Astrocyte of the hippocampus (primary cell): ENCODE measurements at regions not wholly inside any gene's neighbourhood (a gene's known extent, or its start where the extent isn't known, plus 50 kb on each side); places are given as distances from the start of the nearest gene placed in this dataset.

ENCODE experiments used
- DNase-seq: peaks from one replicate; pipeline ENCODE4 v3.0.0; 2011; ENCODE audit warnings: low read depth, low spot score

- DNase-seq: no peak
Observed at GRCh38 chrX:10047133-10047532, 80.0 kb downstream of the CLDN34 start.

- DNase-seq: peak; percentile 26
Observed at GRCh38 chrX:10047631-10048030, 80.5 kb downstream of the CLDN34 start.

- peak; percentile 53 for DNase-seq
Observed at GRCh38 chrX:10048076-10048475, 80.9 kb downstream of the CLDN34 start.

GRCh38 chrX:10048707-10049106, 81.5 kb downstream of the CLDN34 start:
- DNase-seq: no peak

GRCh38 chrX:10049236-10049635, 82.1 kb downstream of the CLDN34 start:
- no peak for DNase-seq

GRCh38 chrX:10050481-10050880, 83.3 kb downstream of the CLDN34 start:
- peak; percentile 83 for DNase-seq

- no peak for DNase-seq
Observed at GRCh38 chrX:10051866-10052480, 84.8 kb downstream of the CLDN34 start.

- no peak for DNase-seq
Observed at GRCh38 chrX:10052906-10053625, 85.9 kb downstream of the CLDN34 start.

- no peak for DNase-seq
Observed at GRCh38 chrX:10054396-10054795, 87.2 kb downstream of the CLDN34 start.

- no peak for DNase-seq
Observed at GRCh38 chrX:10055430-10055829, 88.3 kb downstream of the CLDN34 start.

- DNase-seq: no peak
Observed at GRCh38 chrX:10062352-10062751, 94.4 kb upstream of the CLCN4 start.

- no peak for DNase-seq
Observed at GRCh38 chrX:10062980-10063379, 93.8 kb upstream of the CLCN4 start.

GRCh38 chrX:10064736-10065135, 92.0 kb upstream of the CLCN4 start:
- no peak for DNase-seq

- DNase-seq: no peak
Observed at GRCh38 chrX:10070714-10071436, 85.9 kb upstream of the CLCN4 start.

- DNase-seq: no peak
Observed at GRCh38 chrX:10071451-10072144, 85.2 kb upstream of the CLCN4 start.

GRCh38 chrX:10072786-10073568, 83.8 kb upstream of the CLCN4 start:
- DNase-seq: no peak

- no peak for DNase-seq
Observed at GRCh38 chrX:10073671-10074070, 83.1 kb upstream of the CLCN4 start.

GRCh38 chrX:10074241-10074941, 82.4 kb upstream of the CLCN4 start:
- no peak for DNase-seq

- DNase-seq: no peak
Observed at GRCh38 chrX:10076765-10077164, 80.0 kb upstream of the CLCN4 start.

GRCh38 chrX:10077425-10078188, 79.2 kb upstream of the CLCN4 start:
- peak; percentile 10 for DNase-seq
